ENCODE measurements at regions not wholly inside any gene's neighbourhood (a gene's known extent, or its start where the extent isn't known, plus 50 kb on each side); places are given as distances from the start of the nearest gene placed in this dataset.

DNA sequence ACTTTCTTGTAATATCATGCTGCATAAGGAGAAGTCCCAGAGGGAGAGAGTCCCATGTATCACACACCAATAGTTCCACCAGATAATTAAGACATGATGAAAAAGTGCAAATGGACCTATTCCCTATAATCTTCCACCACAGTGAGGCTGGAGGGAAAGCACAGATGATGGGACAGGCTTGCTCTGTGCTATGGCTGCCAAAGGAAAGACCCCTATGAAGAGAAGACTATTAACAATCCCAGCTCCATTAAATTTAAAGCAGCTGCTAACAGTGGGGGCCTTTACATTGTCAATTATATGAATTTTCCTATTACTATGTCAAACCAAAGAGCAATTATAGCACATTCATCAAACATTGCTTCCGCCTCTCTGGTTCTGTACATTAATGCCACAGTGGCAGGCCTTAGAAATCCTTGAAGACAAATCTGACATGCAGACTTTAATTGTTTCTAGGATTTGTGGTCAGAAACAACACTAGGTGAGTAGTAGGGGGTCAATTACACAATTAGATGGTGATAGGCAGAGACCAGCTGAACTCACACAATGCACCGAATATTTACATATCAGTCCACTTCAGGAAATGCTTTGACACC, 551.3 kb downstream of the TLE1 start:
- intact Hi-C loops (cut with DNase I; ENCODE audit: low total_unique reads) (no loop called here), in situ Hi-C loops (cut with MboI; ENCODE audit: low sequenced_read_pairs in 4 of 4) (no loop called here)
- TF ChIP-seq, protein P1, sequence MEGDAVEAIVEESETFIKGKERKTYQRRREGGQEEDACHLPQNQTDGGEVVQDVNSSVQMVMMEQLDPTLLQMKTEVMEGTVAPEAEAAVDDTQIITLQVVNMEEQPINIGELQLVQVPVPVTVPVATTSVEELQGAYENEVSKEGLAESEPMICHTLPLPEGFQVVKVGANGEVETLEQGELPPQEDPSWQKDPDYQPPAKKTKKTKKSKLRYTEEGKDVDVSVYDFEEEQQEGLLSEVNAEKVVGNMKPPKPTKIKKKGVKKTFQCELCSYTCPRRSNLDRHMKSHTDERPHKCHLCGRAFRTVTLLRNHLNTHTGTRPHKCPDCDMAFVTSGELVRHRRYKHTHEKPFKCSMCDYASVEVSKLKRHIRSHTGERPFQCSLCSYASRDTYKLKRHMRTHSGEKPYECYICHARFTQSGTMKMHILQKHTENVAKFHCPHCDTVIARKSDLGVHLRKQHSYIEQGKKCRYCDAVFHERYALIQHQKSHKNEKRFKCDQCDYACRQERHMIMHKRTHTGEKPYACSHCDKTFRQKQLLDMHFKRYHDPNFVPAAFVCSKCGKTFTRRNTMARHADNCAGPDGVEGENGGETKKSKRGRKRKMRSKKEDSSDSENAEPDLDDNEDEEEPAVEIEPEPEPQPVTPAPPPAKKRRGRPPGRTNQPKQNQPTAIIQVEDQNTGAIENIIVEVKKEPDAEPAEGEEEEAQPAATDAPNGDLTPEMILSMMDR (IDR thresholded peaks at IDR 0.05 in 4 of 5, conservative IDR thresholded peaks at IDR 0.05 in 1 of 5) = no peak
- TF ChIP-seq POLR2A (IDR thresholded peaks at IDR 0.05) = no peak
- no peak for ATAC-seq
- H3K4me1 ChIP-seq = no peaks in the 10 kb centered on the region
- H3K36me3 ChIP-seq = no peaks in the 10 kb centered on the region
- no peak overlapping the region for H3K4me3 ChIP-seq
- no peaks in the 10 kb centered on the region for H3K9me3 ChIP-seq
- no peak overlapping the region for H3K27ac ChIP-seq
- no peaks in the 10 kb centered on the region for H3K27me3 ChIP-seq
- no peak for DNase-seq

- TF ChIP-seq, protein P1 (IDR thresholded peaks at IDR 0.05 in 4 of 5, conservative IDR thresholded peaks at IDR 0.05 in 1 of 5) = no peak
- TF ChIP-seq POLR2A (IDR thresholded peaks at IDR 0.05) = no peak
- no peak for ATAC-seq
- Histone ChIP-seq H3K36me3 (no peaks in the 10 kb centered on the region), H3K4me3 (no peak overlapping the region), H3K27me3 (no peaks in the 10 kb centered on the region), H3K4me1 (no peaks in the 10 kb centered on the region), H3K9me3 (no peaks in the 10 kb centered on the region), H3K27ac (no peak overlapping the region)
- in situ Hi-C loops (cut with MboI; ENCODE audit: low sequenced_read_pairs in 4 of 4) = no loop called here
- intact Hi-C loops (cut with DNase I; ENCODE audit: low total_unique reads) = no loop called here
- DNase-seq = no peak
These were observed 556.6 kb downstream of the TLE1 start for GRCh38 chr9:81132796-81133195.

- Histone ChIP-seq H3K27ac (no peak overlapping the region), H3K27me3 (no peaks in the 10 kb centered on the region), H3K9me3 (no peaks in the 10 kb centered on the region), H3K36me3 (no peaks in the 10 kb centered on the region), H3K4me1 (no peaks in the 10 kb centered on the region), H3K4me3 (no peak overlapping the region)
- intact Hi-C loops (cut with DNase I; ENCODE audit: low total_unique reads) = no loop called here
- no peak for ATAC-seq
- TF ChIP-seq, protein P1 (IDR thresholded peaks at IDR 0.05 in 4 of 5, conservative IDR thresholded peaks at IDR 0.05 in 1 of 5) = no peak
- TF ChIP-seq POLR2A (IDR thresholded peaks at IDR 0.05) = no peak
- DNase-seq = no peak
- in situ Hi-C loops (cut with MboI; ENCODE audit: low sequenced_read_pairs in 4 of 4) = no loop called here
These were observed 557.0 kb downstream of the TLE1 start for GRCh38 chr9:81132318-81132717.

- H3K27me3 ChIP-seq = no peaks in the 10 kb centered on the region
- intact Hi-C loops (cut with DNase I; ENCODE audit: low total_unique reads) (no loop called here), in situ Hi-C loops (cut with MboI; ENCODE audit: low sequenced_read_pairs in 4 of 4) (no loop called here)
- H3K27ac ChIP-seq = no peak overlapping the region
- ATAC-seq (no peak), DNase-seq (no peak)
- H3K36me3 ChIP-seq = no peaks in the 10 kb centered on the region
- no peak overlapping the region for H3K4me3 ChIP-seq
- H3K4me1 ChIP-seq = no peaks in the 10 kb centered on the region
- no peak for TF ChIP-seq POLR2A (IDR thresholded peaks at IDR 0.05)
- TF ChIP-seq, protein P1 (IDR thresholded peaks at IDR 0.05 in 4 of 5, conservative IDR thresholded peaks at IDR 0.05 in 1 of 5) = no peak
- no peaks in the 10 kb centered on the region for H3K9me3 ChIP-seq
These were observed 560.6 kb downstream of the TLE1 start for GRCh38 chr9:81128701-81129100.
